Caco-2 (cell line): ENCODE measurements at regions not wholly inside any gene's neighbourhood (a gene's known extent, or its start where the extent isn't known, plus 50 kb on each side); places are given as distances from the start of the nearest gene placed in this dataset.

Experiments
- BruUV-seq: library from RNA; stranded (reverse); fragments of 400-500 nt; replicated peaks from 2 replicates; lab custom pipeline; 2021; lab: Mats Ljungman, UMichigan
- CTCF ChIA-PET: fragments of 300-600 bp; sonication (Branson Sonifier 250); formaldehyde crosslinking; loops from one replicate; lab custom pipeline; 2022; ENCODE audit warnings: antibody characterized with exemption; lab: Charles Lee
- POLR2A ChIA-PET: fragments of 300-600 bp; sonication (Branson Sonifier 250); formaldehyde crosslinking; loops from one replicate; lab custom pipeline; 2022; ENCODE audit warnings: antibody characterized with exemption; lab: Charles Lee
- DNase-seq, 2 experiments: peaks; one replicate each; pipeline versions ENCODE4 v3.0.0 to v3.0.0-alpha.2; 2020 to 2022
- H3K27me3 ChIP-seq: replicated peaks from 2 replicates; pipeline ENCODE4 v1.6.0; 2011; ENCODE audit warnings: low read length; ENCODE audit not compliant: control insufficient read depth, insufficient read depth
- H3K36me3 ChIP-seq: 2 replicates; pipeline ENCODE4 v1.5.1; 2011; ENCODE audit warnings: low read length; ENCODE audit not compliant: control insufficient read depth, insufficient read depth
- H3K4me1 ChIP-seq: fragments of 250-450 bp; sonication (Bioruptor Pico); 2 replicates; pipeline ENCODE4 v1.5.1; 2020; ENCODE audit warnings: mild to moderate bottlenecking
- H3K4me3 ChIP-seq: 2 replicates; pipeline ENCODE4 v1.5.1; 2011; ENCODE audit warnings: low read depth, mild to moderate bottlenecking, control low read depth, low read length
- H3K9me3 ChIP-seq: fragments of 250-450 bp; sonication (Bioruptor Pico); 2 replicates; pipeline ENCODE4 v1.5.1; 2020; ENCODE audit warnings: mild to moderate bottlenecking, moderate library complexity
- H3K27ac Mint-ChIP-seq: one replicate; pipeline ENCODE4 v1.8.0; 2022; ENCODE audit warnings: mixed read lengths; ENCODE audit not compliant: unreplicated experiment
- H3K27me3 Mint-ChIP-seq: one replicate; pipeline ENCODE4 v1.8.0; 2022; ENCODE audit warnings: mixed read lengths; ENCODE audit not compliant: insufficient read depth, unreplicated experiment
- H3K36me3 Mint-ChIP-seq: one replicate; pipeline ENCODE4 v1.8.0; 2022; ENCODE audit warnings: mild to moderate bottlenecking, mixed read lengths; ENCODE audit not compliant: insufficient read depth, unreplicated experiment
- H3K4me1 Mint-ChIP-seq: one replicate; pipeline ENCODE4 v1.8.0; 2022; ENCODE audit warnings: low read depth, mixed read lengths; ENCODE audit not compliant: unreplicated experiment
- H3K4me3 Mint-ChIP-seq: one replicate; pipeline ENCODE4 v1.8.0; 2022; ENCODE audit warnings: mild to moderate bottlenecking, moderate library complexity, mixed read lengths; ENCODE audit not compliant: unreplicated experiment
- H3K9me3 Mint-ChIP-seq: one replicate; pipeline ENCODE4 v1.8.0; 2022; ENCODE audit warnings: mixed read lengths; ENCODE audit not compliant: unreplicated experiment
- intact Hi-C: fragments of 100-400 bp; cut with micrococcal nuclease; formaldehyde crosslinking; loops from one replicate; pipeline ENCODE4 v1.10.0; 2022; ENCODE audit not compliant: unreplicated experiment
- TF ChIP-seq, protein P1 (sequence below), 2 experiments: fragments of 200-600 bp in 1 of 2; IDR thresholded peaks; 1 replicate in 1 of 2; 2 replicates in 1 of 2; pipeline versions ENCODE4 v1.5.1 to v1.8.0; 2011 to 2022; ENCODE audit warnings: antibody characterized with exemption in 1 of 2, control low read depth in 1 of 2, inconsistent platforms in 1 of 2, low read depth in 1 of 2, low read length in 1 of 2, mild to moderate bottlenecking in 1 of 2, moderate library complexity in 1 of 2; ENCODE audit not compliant: insufficient read depth in 1 of 2, severe bottlenecking in 1 of 2, unreplicated experiment in 1 of 2

DNA sequence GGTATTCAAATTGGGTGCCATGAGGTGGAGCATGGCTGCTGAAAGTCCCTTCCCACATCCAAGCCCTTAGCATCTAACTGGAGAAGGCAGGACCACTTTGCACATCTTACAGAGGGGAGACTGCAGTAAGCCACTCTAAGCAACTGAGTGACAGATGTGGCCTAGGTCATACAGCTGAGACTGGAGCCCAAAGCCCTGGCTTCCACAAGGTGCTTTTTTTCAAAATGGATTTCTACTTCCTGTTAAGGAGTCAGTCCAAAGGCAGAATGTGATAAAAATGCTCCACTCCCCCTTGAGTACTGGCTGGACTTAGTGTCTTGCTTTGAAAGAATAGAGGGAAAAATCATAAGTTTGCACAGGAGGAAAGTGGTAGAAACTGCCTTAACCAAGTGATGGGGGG is 424.0 kb upstream of the SPRED2 start:
- no peak for DNase-seq
- Mint-ChIP-seq H3K27me3 (peaks cover 14% of the 10 kb centered on the region), H3K9me3 (no peaks in the 10 kb centered on the region), H3K36me3 (no peaks in the 10 kb centered on the region), H3K4me3 (no peak overlapping the region), H3K27ac (no peak overlapping the region), H3K4me1 (no peaks in the 10 kb centered on the region)
- BruUV-seq = no TSS peak
- no peaks in the 10 kb centered on the region for H3K4me1 ChIP-seq
- TF ChIP-seq, protein P1, sequence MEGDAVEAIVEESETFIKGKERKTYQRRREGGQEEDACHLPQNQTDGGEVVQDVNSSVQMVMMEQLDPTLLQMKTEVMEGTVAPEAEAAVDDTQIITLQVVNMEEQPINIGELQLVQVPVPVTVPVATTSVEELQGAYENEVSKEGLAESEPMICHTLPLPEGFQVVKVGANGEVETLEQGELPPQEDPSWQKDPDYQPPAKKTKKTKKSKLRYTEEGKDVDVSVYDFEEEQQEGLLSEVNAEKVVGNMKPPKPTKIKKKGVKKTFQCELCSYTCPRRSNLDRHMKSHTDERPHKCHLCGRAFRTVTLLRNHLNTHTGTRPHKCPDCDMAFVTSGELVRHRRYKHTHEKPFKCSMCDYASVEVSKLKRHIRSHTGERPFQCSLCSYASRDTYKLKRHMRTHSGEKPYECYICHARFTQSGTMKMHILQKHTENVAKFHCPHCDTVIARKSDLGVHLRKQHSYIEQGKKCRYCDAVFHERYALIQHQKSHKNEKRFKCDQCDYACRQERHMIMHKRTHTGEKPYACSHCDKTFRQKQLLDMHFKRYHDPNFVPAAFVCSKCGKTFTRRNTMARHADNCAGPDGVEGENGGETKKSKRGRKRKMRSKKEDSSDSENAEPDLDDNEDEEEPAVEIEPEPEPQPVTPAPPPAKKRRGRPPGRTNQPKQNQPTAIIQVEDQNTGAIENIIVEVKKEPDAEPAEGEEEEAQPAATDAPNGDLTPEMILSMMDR (IDR thresholded peaks at IDR 0.05; ENCODE audit: insufficient read depth in 1 of 2, low read depth in 1 of 2, low read length in 1 of 2, severe bottlenecking in 1 of 2, unreplicated experiment in 1 of 2) = no peak
- POLR2A ChIA-PET = no interaction called here
- H3K4me3 ChIP-seq = no peak overlapping the region
- no peaks in the 10 kb centered on the region for H3K9me3 ChIP-seq
- no peaks in the 10 kb centered on the region for H3K27me3 ChIP-seq
- intact Hi-C loops = no loop called here
- CTCF ChIA-PET = no interaction called here
- H3K36me3 ChIP-seq = no peaks in the 10 kb centered on the region

DNA sequence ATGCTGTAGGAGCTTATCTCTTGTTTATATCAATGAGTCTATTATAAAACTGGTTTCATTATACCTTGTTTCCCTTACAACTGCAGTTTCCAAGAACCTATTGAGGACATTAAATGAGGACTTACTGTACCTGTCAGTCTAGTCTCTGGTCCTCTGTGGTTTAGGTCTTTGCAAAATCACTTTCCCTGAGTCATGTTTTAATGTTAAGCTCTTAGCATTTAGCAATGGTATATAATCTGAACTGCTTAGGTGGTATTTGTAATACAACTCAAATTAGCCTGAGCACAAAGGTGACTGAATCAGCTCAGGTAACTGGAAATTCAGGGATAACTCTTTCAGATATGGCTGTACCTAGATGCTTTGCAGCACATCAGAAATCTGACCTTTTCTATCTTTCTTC is 418.3 kb upstream of the SPRED2 start:
- no peak overlapping the region for H3K4me3 ChIP-seq
- Mint-ChIP-seq H3K36me3 (no peaks in the 10 kb centered on the region), H3K27me3 (peaks cover 10% of the 10 kb centered on the region), H3K27ac (no peak overlapping the region), H3K4me1 (no peaks in the 10 kb centered on the region), H3K9me3 (no peaks in the 10 kb centered on the region), H3K4me3 (no peak overlapping the region)
- BruUV-seq = no TSS peak
- H3K9me3 ChIP-seq = no peaks in the 10 kb centered on the region
- ChIA-PET CTCF (no interaction called here), POLR2A (no interaction called here)
- TF ChIP-seq, protein P1 (IDR thresholded peaks at IDR 0.05; ENCODE audit: insufficient read depth in 1 of 2, low read depth in 1 of 2, low read length in 1 of 2, severe bottlenecking in 1 of 2, unreplicated experiment in 1 of 2) = no peak
- H3K36me3 ChIP-seq = no peaks in the 10 kb centered on the region
- no peak for DNase-seq
- intact Hi-C loops = no loop called here
- no peaks in the 10 kb centered on the region for H3K27me3 ChIP-seq
- no peaks in the 10 kb centered on the region for H3K4me1 ChIP-seq

DNA sequence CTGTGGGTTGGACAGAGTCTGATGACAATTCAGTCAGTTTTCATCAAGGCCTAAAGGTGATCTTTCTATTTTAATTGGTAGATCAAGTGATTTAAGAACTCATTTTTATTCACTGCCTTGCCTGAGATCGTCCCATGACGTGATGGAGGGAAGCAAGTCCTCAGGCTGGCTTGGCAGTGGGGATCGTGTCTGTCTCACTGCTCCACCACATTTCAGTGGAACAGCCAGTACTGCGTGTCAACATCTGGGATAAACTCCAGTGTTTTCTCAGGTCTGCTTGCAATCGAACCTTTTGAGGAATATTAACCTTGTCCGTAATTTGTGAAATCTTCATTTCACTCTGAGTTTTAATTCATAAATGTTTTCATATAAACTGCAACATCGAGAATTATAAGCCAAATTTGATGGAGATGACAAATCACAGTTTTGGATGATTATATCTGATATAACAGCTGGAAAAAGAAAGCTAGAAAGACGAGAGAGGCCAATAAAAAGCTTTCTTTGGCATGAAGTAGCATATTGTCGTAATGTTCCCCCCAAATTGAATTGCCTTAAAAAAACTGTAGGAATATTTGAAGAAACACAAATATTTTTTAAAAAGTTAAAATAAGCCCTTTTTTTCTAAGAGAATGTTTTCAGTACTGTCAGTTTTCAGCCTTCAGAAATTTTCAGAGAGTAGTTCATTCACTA is 414.7 kb upstream of the SPRED2 start:
- CTCF ChIA-PET = no interaction called here
- BruUV-seq = no TSS peak

More for the DNA sequence above, 414.7 kb upstream of the SPRED2 start:
- TF ChIP-seq, protein P1 (IDR thresholded peaks at IDR 0.05; ENCODE audit: insufficient read depth in 1 of 2, low read depth in 1 of 2, low read length in 1 of 2, severe bottlenecking in 1 of 2, unreplicated experiment in 1 of 2) = no peak
- Mint-ChIP-seq H3K27me3 (peaks cover 10% of the 10 kb centered on the region), H3K27ac (no peak overlapping the region), H3K4me1 (no peaks in the 10 kb centered on the region), H3K4me3 (no peak overlapping the region), H3K36me3 (no peaks in the 10 kb centered on the region), H3K9me3 (no peaks in the 10 kb centered on the region)
- intact Hi-C loops = no loop called here
- DNase-seq = no peak
- no peaks in the 10 kb centered on the region for H3K27me3 ChIP-seq
- POLR2A ChIA-PET = no interaction called here
- no peaks in the 10 kb centered on the region for H3K9me3 ChIP-seq
- no peaks in the 10 kb centered on the region for H3K36me3 ChIP-seq
- H3K4me3 ChIP-seq = no peak overlapping the region
- H3K4me1 ChIP-seq = no peaks in the 10 kb centered on the region
